AG08395 (cell line): ENCODE measurements at regions not wholly inside any gene's neighbourhood (a gene's known extent, or its start where the extent isn't known, plus 50 kb on each side); places are given as distances from the start of the nearest gene placed in this dataset.
"Not testable (repeated sequence)": the region's sequence is repeated elsewhere in the genome, so short reads cannot be mapped to it uniquely, and the experiment has no call there.

Source experiments
- DNase-seq: peaks from one replicate; pipeline ENCODE4 v3.0.0; 2012; ENCODE audit warnings: mixed read lengths, low spot score

DNA sequence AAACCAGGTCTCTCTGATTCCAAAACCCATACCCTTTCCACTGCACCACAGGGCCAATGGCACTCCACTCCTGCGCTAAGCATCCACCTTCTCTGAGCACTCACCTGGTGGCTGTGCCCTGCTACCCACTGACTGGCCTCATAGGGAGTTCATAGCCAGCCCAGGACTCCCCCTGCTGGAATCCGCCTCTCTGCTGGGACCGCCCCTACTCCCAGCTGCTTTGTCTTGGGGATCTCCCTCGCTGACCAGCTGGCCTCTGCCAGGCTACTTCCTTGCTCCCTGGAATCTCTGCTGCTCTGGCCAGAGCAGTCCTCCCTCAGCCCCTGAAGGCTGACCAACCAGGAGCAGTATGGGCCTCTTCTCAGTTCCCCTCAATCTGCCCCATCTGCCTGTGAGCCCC is 129.7 kb downstream of the FAXC start:
- DNase-seq = no peak

DNA sequence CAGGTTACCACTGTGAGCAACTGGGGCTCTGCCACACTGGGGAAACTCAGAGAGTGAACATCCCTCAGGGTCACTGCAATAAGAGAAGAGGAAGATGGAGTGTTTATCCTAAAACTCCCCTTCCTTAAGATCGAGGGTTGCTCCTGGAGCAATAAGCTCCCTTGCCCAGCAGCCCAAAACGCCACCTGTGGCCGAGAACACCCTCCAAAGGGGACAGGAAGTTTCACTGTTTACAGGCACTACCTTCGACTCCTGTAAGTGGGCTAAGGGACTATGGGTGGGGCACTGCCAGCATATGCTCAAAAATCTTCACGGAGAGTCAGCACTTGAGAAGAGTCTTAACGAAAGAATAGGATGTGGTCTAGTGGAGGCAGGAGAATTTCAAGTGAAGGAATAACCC is 132.5 kb downstream of the FAXC start:
- no peak for DNase-seq

DNA sequence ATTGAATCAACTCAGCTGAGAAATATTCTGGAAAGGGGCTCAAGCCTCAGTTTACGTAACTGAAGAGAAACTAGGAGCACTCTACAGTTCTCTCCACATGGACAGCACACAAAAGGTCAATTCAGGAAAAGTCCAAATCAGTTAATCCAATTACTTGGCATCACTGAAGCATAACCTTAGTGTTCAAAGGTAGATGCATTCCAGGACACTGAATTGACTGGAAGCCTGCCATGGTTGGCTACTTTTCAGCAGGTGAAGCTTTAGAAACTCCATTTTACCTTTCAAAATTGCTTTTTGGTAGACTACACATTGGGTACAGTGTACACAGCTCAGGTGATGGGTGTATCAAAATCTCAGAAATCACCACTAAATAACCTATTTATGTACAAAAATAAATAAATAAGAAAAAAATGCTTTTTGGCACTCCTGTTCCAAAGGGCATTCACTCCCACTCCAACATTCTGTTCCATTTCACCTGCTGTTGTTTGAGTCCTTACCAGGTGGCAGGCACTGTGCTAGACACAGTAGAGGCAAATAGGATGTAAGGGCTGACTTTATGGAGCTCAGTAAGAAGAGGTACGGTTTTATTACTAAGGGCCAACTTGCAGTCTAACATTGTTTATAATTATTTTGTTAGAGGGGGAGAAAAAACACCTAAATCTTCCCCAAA is 153.4 kb downstream of the FAXC start:
- DNase-seq = no peak

DNA sequence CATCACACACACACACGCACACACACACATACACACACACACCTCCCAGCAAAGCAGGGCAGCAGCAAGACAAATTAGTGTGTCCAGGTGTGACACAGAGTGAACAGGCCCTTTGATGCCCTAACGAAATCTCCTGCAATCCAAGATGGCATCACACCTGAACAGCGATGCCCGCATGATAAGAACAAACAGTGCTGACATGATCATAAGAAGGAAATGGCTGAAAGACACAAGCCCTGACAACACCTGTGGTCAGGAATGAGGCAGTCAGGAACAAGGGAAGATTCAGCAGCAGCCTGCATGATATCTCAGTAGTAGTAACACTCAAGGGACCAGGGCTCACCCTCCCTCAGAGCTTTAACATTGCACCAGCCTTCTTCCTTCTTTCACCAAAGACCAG is 156.9 kb downstream of the FAXC start:
- no peak for DNase-seq

DNA sequence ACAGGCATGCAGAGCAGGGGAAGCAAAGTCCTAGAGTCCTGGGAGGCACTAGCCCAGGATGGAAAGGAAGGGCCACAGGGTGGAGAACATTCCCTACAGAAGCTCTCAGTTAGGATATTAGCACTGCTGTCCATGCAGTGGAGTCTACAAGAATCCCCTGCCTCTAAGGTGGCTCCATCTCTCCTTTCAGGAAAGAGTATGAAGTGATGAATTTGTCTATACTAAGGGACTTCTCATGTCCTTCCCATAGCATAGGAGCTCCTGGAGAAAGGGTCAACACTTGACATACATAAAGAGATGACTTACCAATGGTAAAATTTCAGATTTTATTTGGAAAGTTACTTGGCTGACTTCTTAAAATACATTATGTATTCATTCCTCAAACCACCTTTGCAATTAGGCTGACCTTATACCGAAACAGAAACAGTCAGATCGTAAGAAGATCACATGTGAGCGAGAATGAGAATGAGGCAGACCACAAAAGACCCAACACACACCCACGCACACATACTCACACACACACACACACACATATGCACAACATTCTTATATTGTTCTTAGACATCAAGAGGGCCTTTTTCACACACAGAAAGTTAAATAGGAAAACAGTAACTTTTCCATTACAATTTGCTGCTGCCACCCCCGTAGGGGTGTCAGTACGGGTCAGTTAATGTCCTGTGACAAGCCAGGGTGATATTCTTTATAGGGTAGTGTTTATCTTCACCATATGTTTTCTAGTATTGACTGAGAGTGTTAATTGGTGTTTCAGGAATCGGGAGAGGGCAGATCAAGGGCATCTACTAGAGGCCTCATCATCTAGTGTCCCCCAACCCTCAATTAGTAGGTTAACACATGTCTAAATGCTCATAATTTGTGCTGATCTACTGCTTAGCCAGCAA is 159.4 kb downstream of the FAXC start:
- DNase-seq = no peak

DNA sequence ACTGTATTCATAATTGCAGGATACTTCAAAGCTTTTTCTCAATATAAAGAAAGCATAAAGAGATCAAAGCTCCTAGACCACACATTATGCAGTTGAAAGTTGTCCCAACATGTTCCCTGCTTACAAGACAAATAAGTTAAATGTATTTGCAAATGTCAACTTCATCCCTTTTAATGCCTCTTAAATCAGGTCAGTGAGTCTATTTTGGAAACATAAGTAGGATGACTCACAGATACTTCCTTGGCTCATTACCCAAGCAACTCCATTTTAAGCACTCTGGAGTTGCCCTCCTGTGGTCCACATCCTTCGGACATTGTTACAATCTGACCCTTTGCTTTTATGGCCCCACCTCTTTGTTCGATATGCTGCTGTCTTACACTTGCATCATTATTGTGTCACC is 162.0 kb downstream of the FAXC start:
- DNase-seq = no peak

DNA sequence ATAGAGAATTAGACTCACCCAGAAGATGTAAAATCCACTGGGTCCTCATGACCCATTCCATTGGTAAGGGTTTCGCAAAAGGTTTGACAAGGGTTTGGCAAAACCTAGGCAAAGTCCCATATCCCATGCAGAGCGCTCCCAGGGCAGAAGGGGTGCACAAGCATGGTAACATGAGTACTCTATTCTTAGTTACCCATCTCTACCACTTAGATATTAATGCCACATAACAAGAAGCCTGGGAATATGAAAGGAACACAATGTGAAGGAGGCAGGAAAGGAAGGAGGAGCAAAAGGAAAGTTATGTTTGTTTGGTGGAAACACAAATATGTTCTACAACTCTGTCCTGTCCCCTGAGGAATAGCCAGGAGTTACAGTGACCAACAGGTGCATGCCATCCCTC is 163.1 kb downstream of the FAXC start:
- no peak for DNase-seq

DNA sequence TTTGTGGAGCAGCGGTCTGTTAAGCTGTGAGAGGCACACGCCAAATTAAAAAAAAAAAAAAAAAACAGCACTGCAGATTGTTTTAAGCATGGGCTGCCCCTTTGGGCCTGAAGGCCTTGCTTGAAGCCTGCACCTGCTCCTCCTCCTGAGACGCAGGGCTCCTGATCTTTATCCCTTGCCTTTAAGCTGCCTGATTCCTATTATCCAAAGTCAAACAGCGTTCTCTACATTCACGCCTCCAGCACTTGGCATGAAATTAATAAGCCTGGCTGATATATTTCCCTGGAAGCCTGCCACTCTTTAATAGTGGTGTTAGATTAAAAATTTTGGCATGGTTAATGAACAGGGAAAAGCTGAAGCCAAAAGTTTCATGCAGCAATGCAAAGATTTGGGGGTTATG is 163.9 kb downstream of the FAXC start:
- DNase-seq = no peak

DNA sequence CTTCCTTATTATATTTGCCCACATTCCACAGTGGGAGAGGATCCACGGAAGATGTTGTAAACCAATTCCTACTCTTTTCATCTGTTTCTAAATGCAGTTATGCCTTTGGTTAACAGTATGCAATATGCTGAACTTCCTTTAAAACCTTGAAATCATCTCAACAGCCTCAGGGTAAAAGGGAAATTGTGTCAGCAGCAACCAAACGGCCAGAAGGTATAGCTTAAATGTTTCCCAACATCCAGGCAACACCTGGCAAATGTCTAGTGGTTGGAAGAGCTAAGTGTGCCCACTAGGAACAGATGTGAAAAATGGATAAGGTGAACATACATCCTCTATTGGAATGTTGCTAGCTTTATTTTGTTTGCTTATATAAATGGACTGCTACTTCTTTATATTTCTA is 164.8 kb downstream of the FAXC start:
- no peak for DNase-seq

DNA sequence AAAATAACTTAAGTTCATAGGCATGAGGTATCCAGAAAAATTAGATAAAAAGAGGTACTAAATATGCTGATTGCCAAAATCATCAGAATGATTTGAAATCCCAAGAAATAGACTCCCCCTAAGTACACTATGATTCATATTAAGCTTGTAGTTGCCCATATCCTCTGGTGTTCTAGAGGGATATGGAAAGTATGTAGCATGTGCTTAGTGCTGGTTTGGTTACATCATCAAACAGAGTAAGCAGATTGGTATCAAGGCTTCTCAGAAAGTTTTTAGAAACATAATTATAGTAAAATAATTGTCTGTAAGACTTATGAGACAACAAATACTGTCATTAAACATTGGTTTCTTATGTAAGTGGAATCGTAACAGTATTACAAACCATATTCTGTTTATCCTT is 166.4 kb downstream of the FAXC start:
- DNase-seq = no peak

DNA sequence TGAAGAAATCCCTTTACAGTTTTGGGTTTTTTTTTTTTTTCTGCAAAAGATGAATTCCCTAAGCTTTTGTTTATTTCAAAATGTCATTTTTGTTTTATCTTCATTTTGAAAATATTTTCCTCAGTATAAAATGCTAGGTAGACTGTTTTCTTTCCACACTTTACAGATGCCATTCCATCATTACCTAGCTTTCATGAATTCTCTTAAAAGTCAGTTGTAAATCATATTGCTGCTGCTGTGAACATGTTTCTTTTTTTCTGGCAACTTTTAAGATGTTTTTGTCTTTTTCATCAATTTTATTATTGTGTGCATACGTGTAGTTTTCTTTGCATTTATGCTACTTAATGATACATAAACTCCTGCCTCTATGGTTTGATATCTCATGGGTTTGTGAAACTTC is 168.3 kb downstream of the FAXC start:
- no peak for DNase-seq

DNA sequence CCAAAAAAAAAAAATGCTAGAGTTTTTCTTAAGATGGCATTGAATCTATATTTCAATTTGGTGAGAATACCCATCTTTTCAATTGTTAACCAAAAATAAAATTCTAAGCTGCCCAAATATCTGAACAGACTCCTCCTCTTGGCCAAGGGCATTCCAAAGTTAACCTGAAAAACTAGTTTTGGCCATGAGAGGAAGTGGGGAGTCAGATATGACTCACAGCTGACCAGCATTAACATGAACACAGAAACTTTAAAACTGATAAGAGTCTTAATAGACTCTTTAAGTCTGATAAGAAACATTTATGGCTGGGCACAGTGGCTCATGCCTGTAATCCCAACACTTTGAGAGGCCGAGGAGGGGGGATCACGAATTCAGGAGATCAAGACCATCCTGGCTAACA is 171.3 kb downstream of the FAXC start:
- DNase-seq = no peak

DNA sequence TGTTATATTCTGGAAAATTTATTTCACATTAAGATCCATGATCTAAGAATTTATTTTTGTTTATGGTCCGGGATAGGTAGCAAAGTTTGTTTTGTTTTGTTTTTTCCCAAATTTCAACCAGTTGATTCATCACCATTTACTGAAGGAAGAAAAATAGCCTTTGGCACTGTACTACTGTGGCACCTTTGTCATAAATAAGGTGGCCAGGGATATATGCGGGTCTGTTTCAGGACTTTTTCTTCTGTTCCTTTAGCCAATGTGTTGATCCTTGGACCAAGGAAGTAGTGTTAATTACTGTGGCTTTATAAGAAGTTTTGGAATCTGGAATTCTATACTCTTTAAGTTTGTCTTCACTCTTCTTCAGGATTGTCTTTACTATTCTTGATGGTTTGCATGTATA is 171.7 kb downstream of the FAXC start:
- DNase-seq = no peak

DNA sequence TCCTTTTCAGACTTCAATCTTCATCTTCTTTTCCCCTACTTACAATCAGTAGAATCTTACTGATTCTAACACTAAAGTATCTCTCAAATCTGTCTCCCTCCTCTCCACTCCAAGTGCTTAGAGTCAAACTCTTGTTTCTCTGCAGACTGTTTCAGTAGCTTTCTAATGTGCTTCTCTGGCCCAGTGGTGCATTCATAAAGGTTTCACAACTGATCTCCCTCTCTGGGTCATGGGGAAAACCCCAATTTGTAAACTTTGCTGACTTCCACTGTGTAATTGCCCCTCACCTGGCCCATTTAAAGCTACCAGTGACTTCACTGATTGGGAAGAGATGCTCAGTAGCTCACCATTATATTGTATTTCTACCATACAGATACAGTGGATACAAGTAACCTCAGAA is 183.6 kb downstream of the FAXC start:
- no peak for DNase-seq

DNA sequence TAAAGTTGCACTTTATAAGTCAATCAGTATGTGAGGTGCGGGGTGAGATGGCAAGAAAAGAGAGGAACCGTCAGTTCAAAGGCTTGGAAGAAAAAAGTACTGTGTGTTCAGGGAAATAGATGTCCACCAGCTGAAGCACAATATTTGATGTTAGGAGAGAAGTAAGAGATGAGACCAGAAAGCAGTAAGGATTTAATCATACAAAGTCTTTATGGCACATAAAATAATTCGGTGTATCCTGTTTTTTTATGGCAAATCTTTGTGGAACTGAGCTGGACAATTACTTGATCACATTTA is 197.2 kb downstream of the FAXC start:
- no peak for DNase-seq

DNA sequence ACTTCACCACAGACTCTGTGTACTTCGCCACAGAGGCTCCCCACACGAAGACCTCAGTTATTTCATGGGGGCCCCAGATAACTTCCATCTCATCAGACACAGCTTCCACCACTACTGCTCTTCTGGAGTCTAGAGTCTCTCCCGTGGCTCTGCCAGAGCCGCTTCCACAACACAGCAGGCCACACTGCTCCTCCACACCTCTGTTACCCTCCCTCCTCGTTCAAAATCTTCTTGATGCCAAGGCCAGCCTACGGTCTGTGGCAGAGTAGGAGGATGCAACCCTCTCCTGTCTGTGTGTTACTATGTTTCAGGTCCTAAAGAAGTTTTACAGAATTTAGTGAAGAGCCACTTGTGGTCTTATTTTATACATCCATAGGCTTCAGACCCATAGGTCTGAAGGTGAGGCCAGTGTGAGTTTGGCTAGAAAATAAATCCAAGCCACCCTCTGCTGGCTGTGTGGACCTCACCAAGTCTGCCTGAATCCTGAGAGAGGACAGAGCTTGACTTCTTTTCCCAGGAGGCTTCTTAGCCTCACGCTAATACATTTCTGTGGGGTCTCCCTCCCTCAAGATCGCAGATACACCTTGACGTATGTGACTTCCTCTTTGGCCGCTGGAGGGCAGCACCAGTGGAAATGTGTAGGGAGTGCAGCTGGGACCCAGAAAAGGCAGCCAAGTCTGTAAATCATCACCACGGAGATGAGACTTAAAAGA is 197.7 kb downstream of the FAXC start:
- no peak for DNase-seq

DNA sequence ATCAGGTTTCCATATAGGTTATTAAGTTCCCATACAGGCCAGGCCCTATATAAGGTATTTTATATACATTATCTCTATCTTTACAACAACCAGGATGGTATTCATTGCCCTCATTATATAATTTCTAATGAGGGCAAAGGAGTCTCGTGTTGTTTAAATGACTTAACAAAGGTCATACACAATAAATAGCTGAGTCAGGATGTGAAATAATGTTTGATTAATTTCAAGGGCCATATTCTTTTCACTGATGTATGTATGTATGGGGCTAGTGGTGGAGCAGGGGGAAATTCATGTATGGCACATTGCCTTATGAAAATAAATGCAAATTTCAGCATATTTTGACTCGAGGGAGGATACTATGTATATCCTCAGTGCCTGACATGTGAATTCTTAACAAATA is 200.7 kb downstream of the FAXC start:
- no peak for DNase-seq

DNA sequence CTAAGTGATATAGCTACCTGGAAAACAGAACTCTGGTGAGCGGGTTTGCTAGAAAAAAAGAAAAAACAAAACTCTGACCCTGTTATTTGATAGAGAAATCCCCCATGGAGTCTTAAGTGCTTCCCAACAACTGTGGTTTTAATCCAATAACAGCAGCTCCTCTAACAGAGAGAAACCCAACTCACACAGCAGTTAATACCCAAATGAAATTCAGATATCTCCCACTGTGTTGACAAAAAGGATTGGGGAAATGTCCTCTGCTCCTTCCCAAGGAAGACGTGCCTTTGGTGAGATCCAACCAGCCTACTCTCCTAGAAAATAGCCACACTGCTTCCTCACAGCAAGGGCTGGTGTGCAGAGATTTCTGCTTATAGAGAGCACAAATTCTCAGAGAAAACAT is 200.4 kb upstream of the FBXL4 start:
- DNase-seq = no peak

DNA sequence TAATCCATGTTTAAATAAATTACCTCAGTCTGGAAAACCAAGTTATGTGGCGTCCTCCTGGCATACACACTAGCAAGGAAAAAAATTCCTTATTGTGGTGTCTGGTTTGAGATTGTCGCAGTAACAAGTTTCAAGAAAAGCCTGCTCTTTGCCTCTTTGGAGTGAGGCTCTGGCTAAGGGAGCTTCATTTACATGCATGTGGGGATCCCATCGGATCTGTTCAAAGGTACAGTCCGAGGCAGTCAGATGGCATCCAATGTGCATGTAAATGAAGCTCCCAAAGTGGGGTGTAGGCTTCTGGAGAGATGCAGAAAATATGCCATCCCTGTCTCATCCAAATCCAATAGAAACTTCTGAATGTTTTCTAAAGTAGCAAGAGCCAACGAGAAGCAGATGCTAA is 199.5 kb upstream of the FBXL4 start:
- DNase-seq = no peak

DNA sequence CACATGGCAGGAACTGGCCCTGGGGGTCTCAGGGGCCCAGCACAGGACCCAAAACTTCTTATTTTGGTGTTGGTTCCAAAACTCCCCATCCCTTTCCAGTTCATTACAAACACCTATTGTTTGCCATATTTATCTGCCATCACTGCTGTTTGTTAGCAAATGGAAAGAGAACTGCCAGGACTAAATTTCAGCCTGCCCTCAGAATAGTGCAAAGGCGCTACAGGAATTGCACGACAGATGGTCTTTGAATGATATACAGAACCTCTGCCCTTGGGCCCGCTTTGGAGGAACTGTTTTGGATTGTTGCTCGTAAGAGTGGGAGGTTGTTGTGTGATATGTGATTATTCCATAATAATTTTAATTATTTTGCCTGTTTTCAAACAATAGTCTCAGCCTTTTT is 199.0 kb upstream of the FBXL4 start:
- no peak for DNase-seq

DNA sequence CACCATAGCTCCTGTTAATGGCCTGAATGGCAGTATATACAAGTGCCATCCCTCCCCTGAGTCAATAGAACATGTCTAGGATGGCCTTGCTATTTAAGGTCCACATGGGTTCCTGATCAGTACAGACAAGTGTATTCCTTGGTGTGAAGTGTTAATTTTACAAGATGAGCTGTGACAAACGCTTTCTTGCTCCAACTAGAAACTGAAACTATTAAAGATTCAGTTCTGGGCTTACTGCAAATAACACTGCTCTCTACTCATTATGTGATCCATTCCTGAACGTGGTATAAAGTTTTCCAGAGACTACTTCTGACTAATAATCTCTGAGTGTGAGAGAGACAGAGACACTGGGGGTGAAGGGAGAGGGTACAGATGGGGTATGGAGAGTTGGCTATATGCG is 198.0 kb upstream of the FBXL4 start:
- DNase-seq = no peak

DNA sequence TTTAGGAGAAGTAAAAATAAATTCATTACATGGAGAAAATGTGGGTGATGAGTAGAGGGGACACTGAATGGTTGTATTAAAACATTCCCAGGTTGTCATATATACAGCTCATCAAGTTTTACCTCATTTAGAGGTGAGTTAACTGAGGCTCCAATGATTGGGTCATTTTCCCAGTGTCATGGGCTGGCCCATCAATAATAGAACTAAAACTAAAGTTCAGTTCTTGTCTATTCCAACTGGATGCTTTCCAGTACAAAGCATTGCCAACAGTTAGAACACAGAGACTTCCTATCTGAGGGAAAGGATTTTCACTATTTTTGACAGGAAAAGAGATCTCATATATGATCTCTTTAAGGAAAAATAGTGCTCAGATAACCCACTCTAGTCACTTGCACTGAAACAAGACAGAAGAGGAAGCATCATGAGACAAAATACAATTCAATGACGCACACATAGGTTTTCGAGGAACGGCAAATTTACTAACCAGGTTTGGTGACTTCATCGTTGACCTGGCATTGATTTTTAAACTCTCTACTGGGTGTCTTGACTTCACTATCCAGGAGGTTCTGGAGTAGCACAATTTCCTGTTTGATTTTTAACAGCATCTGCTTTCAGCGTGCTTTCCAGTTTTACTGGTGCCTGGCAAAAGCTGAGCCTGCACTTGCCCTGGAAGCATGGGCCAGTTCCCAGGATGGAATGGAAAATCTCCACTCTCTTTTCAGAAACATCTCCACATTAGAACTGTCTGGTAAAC is 195.5 kb upstream of the FBXL4 start:
- DNase-seq = no peak

DNA sequence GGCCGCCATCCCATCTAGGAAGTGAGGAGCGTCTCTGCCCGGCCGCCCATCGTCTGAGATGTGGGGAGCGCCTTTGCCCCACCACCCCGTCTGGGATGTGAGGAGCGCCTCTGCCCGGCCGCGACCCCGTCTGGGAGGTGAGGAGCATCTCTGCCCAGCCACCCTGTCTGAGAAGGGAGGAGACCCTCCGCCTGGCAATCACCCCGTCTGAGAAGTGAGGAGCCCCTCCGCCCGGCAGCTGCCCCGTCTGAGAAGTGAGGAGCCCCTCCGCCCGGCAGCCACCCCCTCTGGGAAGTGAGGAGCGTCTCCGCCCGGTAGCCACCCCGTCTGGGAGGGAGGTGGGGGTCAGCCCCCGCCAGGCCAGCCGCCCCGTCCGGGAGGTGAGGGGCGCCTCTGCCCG is 194.2 kb upstream of the FBXL4 start:
- DNase-seq = not testable (repeated sequence)
